Muscle of back (tissue), 3 donors: ENCODE measurements at regions not wholly inside any gene's neighbourhood (a gene's known extent, or its start where the extent isn't known, plus 50 kb on each side); places are given as distances from the start of the nearest gene placed in this dataset.
A peak's percentile ranks its signal among the peaks of the same experiment; 100 is the strongest.
"Not testable (repeated sequence)": the region's sequence is repeated elsewhere in the genome, so short reads cannot be mapped to it uniquely, and the experiment has no call there.

Experiments
- DNase-seq, 3 donors: peaks; one replicate each; pipeline versions ENCODE4 v3.0.0 to v3.0.0-alpha.2; 2013

- no peak for DNase-seq
Measured at GRCh38 chr1:94769551-94769950, 50.6 kb upstream of the SLC44A3 start.

- DNase-seq, result no peak
Measured at GRCh38 chr1:94768036-94768435, 52.1 kb upstream of the SLC44A3 start.

GRCh38 chr1:94765958-94766357 lies 54.2 kb upstream of the SLC44A3 start:
- DNase-seq, result no peak

- no peak for DNase-seq
Measured at GRCh38 chr1:94759188-94759587, 61.0 kb upstream of the SLC44A3 start.

- DNase-seq, result peak in 2 of 3 donors; percentile 40 to 82
Measured at GRCh38 chr1:94757931-94758330, 62.2 kb upstream of the SLC44A3 start.

GRCh38 chr1:94755675-94756074 lies 64.5 kb upstream of the SLC44A3 start:
- peak; percentile 68 to 95 (median 85) for DNase-seq

- not testable (repeated sequence) for DNase-seq
Measured at GRCh38 chr1:94755016-94755415, 65.1 kb upstream of the SLC44A3 start.

GRCh38 chr1:94754570-94754969 lies 65.6 kb upstream of the SLC44A3 start:
- DNase-seq, result no peak

- no peak for DNase-seq
Measured at GRCh38 chr1:94754095-94754494, 66.1 kb upstream of the SLC44A3 start.

GRCh38 chr1:94753171-94753972 lies 66.8 kb upstream of the SLC44A3 start:
- no peak for DNase-seq

DNA sequence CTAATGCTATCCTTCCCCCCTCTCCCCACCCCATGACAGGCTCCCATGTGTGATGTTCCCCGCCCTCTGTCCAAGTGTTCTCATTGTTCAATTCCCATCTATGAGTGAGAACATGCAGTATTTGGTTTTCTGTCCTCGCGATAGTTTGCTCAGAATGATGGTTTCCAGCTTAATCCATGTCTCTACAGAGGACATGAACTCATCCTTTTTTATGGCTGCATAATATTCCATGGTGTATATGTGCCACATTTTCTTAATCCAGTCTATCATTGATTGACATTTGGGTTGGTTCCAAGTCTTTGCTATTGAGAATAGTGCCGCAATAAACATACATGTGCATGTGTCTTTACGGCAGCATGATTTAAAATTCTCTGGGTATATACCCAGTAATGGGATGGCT lies 68.7 kb upstream of the SLC44A3 start:
- not testable (repeated sequence) for DNase-seq

GRCh38 chr1:94746635-94747525 lies 73.3 kb upstream of the SLC44A3 start:
- no peak for DNase-seq

DNA sequence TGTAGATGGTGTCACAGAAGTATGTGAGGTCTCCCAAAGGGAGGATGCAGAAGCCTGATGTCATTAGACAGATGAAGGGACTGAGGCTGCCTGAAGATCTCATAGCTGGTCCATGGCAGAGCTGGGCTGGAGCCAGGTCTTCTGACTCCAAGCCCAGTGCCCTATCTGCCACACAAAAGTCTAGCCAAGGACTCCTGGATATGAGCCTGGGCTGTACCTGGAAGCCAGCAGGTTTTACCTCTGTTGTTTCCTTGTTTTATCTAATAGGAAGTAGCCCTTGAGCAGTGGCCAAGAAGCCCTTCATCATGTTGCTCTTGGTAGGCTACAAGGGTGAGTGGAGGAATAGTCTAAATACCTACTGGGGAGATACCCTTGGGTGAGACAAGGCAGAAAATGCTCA lies 74.4 kb upstream of the SLC44A3 start:
- DNase-seq, result no peak

- peak; percentile 54 to 90 (median 66) for DNase-seq
Measured at GRCh38 chr1:94743862-94744261, 76.3 kb upstream of the SLC44A3 start.

GRCh38 chr1:94741996-94742395 lies 78.2 kb upstream of the SLC44A3 start:
- no peak for DNase-seq

DNA sequence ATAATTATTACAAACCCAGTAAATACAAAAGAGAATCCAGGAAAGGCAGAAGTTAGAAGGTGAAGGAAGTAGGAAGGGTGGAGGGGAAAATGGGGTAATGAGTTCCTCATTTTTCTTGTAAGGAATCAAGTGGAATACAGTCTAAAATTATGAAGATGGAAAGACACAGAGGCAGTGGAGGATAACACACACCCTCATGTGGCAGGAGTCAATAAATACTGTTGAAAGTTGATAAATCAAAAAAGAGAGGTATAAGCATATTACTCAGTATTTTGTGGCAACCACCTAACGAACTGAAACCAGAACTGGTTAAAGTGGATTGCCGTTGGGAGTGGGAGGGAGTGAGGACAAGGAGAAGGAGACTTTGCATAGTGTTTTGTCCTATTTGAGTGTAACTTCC lies 78.6 kb upstream of the SLC44A3 start:
- DNase-seq, result no peak

DNA sequence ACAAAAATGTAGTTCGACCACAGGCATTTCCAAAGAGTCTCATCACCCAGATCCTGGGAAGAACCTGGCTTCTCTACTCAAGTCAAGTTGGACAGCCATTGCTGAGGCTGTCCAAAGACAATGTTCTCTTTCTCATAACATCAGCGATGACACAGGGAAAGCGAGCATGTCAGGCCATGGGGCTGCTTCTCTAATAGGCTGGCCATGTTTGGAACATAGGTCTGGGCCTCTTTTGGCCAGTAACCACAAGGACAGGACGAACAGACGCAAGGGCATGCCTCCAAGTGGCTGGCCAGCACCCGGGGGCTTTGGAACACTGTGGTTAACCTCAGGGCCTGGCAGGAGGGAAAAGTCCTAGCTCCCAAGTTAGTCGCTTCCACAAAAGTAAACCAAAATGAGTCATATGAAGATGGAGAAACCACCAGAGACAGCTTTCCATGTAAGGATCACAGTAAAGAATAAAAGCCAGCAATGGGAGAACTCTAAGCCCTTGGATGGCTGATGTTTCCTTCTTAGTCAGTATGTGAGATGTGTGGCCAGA lies 80.6 kb upstream of the SLC44A3 start:
- peak in 1 of 3 donors; percentile 84 for DNase-seq

DNA sequence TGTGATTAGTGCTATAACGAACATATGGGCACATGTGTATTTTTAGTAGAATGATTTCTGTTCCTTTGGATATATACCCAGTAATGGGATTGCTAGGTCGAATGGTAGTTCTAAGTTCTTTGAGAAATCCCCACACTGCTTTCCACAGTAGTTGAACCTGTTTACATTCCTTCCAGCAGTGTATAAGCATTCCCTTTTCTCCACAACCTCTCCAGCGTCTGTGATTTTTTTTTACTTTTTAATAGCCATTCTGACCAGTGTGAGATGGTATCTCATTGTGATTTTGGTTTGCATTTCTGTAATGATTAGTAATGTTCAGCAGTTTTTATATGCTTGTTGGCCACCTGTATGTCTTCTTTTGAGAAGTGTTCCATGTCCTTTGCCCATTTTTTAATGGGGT lies 81.8 kb upstream of the SLC44A3 start:
- no peak for DNase-seq

DNA sequence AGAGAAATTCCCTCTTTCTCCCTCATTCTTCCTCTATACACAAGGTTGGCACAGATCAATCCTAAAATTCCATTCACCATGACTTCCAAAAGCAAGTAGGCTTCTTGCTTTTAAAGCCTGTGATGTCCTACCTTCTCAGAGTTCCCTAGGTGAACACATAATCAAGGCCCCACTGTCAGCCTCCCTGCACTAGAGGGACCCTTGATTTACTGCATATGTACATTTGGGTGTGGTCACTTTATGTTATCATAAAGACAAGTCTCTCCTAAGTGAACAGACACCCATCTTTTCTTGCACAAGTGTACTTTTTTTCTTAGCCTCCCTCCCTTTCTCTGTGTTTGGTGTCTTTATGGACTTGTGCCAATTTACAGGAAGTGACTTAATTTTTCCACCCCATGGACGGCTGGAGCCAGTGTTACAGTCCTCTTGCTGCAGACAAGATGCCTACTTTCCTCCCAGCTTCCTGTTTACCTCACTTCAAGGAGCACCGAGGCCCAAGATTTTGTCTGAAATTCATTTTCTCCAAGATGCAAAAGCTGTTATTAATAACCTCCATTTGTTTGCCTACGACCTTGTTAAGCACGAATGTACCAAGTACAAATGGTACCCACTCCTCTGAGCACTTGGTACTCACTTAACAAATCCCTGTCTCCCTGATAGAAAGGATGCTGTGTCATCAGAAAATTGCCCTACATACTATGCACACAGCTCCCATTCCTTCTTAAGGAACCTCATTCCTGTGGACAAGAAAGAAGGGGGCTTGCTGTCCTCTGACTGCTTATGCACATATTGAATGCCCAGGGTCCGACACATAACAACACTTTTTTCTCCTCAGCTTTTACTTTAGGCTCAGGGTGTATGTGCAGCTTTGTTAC lies 82.8 kb upstream of the SLC44A3 start:
- no peak for DNase-seq

DNA sequence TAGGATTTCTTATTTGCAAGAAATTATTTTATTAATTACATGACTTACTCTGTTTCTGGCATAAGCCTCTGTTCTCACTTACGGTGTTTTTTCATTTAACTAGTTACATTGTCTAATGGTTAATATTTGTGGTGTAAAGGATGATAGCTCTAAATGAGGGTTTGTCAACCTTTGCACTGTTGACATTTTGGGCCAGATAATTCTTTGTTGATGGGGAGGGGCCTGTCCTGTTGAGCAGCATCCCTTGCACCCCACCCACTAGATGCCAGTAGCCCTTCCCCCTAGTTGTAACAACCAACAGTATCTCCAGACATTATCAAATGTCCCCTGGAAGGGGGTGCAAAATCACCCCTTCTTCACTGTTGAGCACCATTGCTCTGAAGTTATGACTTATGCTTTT lies 83.6 kb upstream of the SLC44A3 start:
- DNase-seq, result no peak

DNA sequence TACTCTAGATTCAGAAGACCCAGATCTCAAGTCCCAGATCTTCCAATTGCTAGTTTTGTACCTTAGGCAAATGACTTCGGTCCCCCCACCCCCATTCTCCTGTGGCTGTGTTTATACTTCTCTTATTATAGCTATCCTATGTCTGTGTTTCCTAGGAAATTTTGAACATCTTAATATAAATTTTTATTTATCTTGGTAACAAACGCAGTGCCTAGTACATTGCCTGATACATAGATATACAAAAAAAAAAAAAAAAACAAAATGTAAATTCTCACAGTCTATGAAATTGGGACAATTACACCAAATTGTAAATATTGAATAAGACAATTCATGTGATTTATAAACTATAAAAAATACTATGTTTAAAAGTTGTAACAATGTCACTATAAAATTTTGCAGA lies 84.1 kb upstream of the SLC44A3 start:
- DNase-seq, result no peak
